ENCODE measurements at regions not wholly inside any gene's neighbourhood (a gene's known extent, or its start where the extent isn't known, plus 50 kb on each side); places are given as distances from the start of the nearest gene placed in this dataset.

GRCh38 chr12:127054531-127054930 lies 1212.4 kb upstream of the TMEM132C start:
- peaks cover 29% of the 10 kb centered on the region for H3K27me3 ChIP-seq (ENCODE audit: insufficient read depth, low read depth, severe bottlenecking)
- TF ChIP-seq CTCF (IDR thresholded peaks at IDR 0.05; ENCODE audit: low read depth, low read length), result no peak
- H3K36me3 ChIP-seq, result no peaks in the 10 kb centered on the region
- H3K4me3 ChIP-seq (ENCODE audit: low read depth, low read length), result no peak overlapping the region
- no peak for DNase-seq
- no peak overlapping the region for H3K27ac ChIP-seq
- no peaks in the 10 kb centered on the region for H3K9me3 ChIP-seq (ENCODE audit: severe bottlenecking)

- no peak overlapping the region for H3K27ac ChIP-seq
- no peak for DNase-seq
- H3K27me3 ChIP-seq (ENCODE audit: insufficient read depth, low read depth, severe bottlenecking), result peaks cover 80% of the 10 kb centered on the region
- H3K9me3 ChIP-seq (ENCODE audit: severe bottlenecking), result no peaks in the 10 kb centered on the region
- no peak for TF ChIP-seq CTCF (IDR thresholded peaks at IDR 0.05; ENCODE audit: low read depth, low read length)
- H3K4me3 ChIP-seq (ENCODE audit: low read depth, low read length), result no peak overlapping the region
- no peaks in the 10 kb centered on the region for H3K36me3 ChIP-seq
Measured at GRCh38 chr12:127060310-127060847, 1206.6 kb upstream of the TMEM132C start.

- no peak for DNase-seq
- H3K27ac ChIP-seq, result no peak overlapping the region
- no peak overlapping the region for H3K4me3 ChIP-seq (ENCODE audit: low read depth, low read length)
- H3K9me3 ChIP-seq (ENCODE audit: severe bottlenecking), result no peaks in the 10 kb centered on the region
- no peak for TF ChIP-seq CTCF (IDR thresholded peaks at IDR 0.05; ENCODE audit: low read depth, low read length)
- peaks cover 85% of the 10 kb centered on the region for H3K27me3 ChIP-seq (ENCODE audit: insufficient read depth, low read depth, severe bottlenecking)
- H3K36me3 ChIP-seq, result no peaks in the 10 kb centered on the region
Measured at GRCh38 chr12:127060933-127061332, 1206.0 kb upstream of the TMEM132C start.

GRCh38 chr12:127063339-127064072 lies 1203.5 kb upstream of the TMEM132C start:
- Histone ChIP-seq H3K9me3 (ENCODE audit: severe bottlenecking) (no peaks in the 10 kb centered on the region), H3K4me3 (ENCODE audit: low read depth, low read length) (no peak overlapping the region)
- no peak for DNase-seq

GRCh38 chr12:127064207-127064606 lies 1202.8 kb upstream of the TMEM132C start:
- DNase-seq, result no peak
- H3K27ac ChIP-seq, result no peak overlapping the region
- no peak for TF ChIP-seq CTCF (IDR thresholded peaks at IDR 0.05; ENCODE audit: low read depth, low read length)
- H3K9me3 ChIP-seq (ENCODE audit: severe bottlenecking), result no peaks in the 10 kb centered on the region
- no peaks in the 10 kb centered on the region for H3K36me3 ChIP-seq
- peaks cover 82% of the 10 kb centered on the region for H3K27me3 ChIP-seq (ENCODE audit: insufficient read depth, low read depth, severe bottlenecking)
- H3K4me3 ChIP-seq (ENCODE audit: low read depth, low read length), result no peak overlapping the region

More at GRCh38 chr12:127063339-127064072, 1203.5 kb upstream of the TMEM132C start:
- no peaks in the 10 kb centered on the region for H3K36me3 ChIP-seq
- no peak overlapping the region for H3K27ac ChIP-seq
- TF ChIP-seq CTCF (IDR thresholded peaks at IDR 0.05; ENCODE audit: low read depth, low read length), result no peak
- peaks cover 82% of the 10 kb centered on the region for H3K27me3 ChIP-seq (ENCODE audit: insufficient read depth, low read depth, severe bottlenecking)
